ENCODE measurements at regions not wholly inside any gene's neighbourhood (a gene's known extent, or its start where the extent isn't known, plus 50 kb on each side); places are given as distances from the start of the nearest gene placed in this dataset.

DNA sequence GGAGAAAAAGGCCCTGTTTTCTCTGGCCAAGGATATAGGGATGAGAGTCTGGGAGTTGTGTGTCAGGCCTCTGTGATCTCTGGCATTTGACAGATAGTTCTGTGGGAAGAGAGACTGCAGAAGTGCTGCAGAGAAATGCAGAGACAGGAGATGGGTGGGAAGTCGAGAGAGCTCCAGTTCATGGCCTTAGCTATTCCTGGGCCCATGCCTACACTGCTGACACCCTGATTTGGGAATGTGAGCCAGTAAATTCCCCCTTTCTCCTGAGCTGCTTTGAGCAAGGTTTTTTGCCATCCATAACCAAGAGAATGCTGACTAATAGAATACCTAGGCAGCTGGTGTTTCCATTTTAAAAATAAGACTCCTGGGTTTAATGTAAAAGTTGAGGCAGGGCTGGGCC, 59.3 kb downstream of the EBLN2 start:
- H3K56ac ChIP-seq (replicated peaks; ENCODE audit: insufficient read length, low read depth, low read length) = no peak overlapping the region
- no peaks in the 10 kb centered on the region for H3K79me2 ChIP-seq (ENCODE audit: control insufficient read depth in 1 of 2, insufficient read depth in 2 of 2, low read length in 2 of 2)
- H2BK20ac ChIP-seq (ENCODE audit: low read length) = no peak overlapping the region
- H3K23ac ChIP-seq (ENCODE audit: insufficient read length) = no peak overlapping the region
- TF ChIP-seq SAP30 (IDR thresholded peaks at IDR 0.05; ENCODE audit: insufficient read depth, insufficient replicate concordance, low read length) = no peak
- TF ChIP-seq SIN3A (conservative IDR thresholded peaks at IDR 0.05 in 1 of 2, IDR thresholded peaks at IDR 0.05 in 1 of 2; ENCODE audit: low read depth in 1 of 2, low read length in 2 of 2) = no peak
- TF ChIP-seq EZH2 (IDR thresholded peaks at IDR 0.05; ENCODE audit: low read depth, low read length, severe bottlenecking) = no peak
- no peak overlapping the region for H3K27ac ChIP-seq (ENCODE audit: low read depth, low read length)
- no peak overlapping the region for H3K4me2 ChIP-seq (ENCODE audit: insufficient read depth in 1 of 2, low read depth in 2 of 2, low read length in 2 of 2)
- H2AFZ ChIP-seq (ENCODE audit: low read length) = no peak overlapping the region
- no peak overlapping the region for H3K14ac ChIP-seq (ENCODE audit: insufficient read length)
- no peak overlapping the region for H3K9ac ChIP-seq (replicated peaks in 1 of 4; ENCODE audit: extremely low read depth in 1 of 4, low read depth in 3 of 4, low read length in 3 of 4)
- 100% methylated on average over 1 of the region's 1 CpG; no CpG with 5 or more reads in 1 of the 2 experiments for WGBS, 2 experiments (ENCODE audit: extremely low coverage in 1 of 2, insufficient coverage in 1 of 2, insufficient read length in 1 of 2, insufficient replicate concordance in 2 of 2, low coverage in 1 of 2, low lambda C conversion rate in 2 of 2, missing lambda C conversion rate in 1 of 2)
- H4K8ac ChIP-seq (ENCODE audit: extremely low read depth, insufficient read depth, low read length) = no peak overlapping the region
- no peak overlapping the region for H2BK15ac ChIP-seq (ENCODE audit: low read length)
- H4K20me1 ChIP-seq (replicated peaks in 1 of 2; ENCODE audit: control insufficient read depth in 1 of 2, insufficient read depth in 2 of 2, low read length in 2 of 2) = no peaks in the 10 kb centered on the region
- H3K36me3 ChIP-seq (ENCODE audit: control insufficient read depth in 2 of 4, insufficient read depth in 4 of 4, low read length in 3 of 4) = no peaks in the 10 kb centered on the region
- FAIRE-seq (no peak), DNase-seq (ENCODE audit: low read depth in 1 of 2, low spot score in 2 of 2) (no peak)
- no peak overlapping the region for H3K4ac ChIP-seq (replicated peaks; ENCODE audit: insufficient read length, low read depth, low read length)
- no peaks in the 10 kb centered on the region for H3K9me3 ChIP-seq (ENCODE audit: insufficient read depth in 2 of 2, low read depth in 1 of 2, low read length in 1 of 2)
- POLR2A ChIA-PET (ENCODE audit: partially characterized antibody) = interaction anchor here (0.9 kb wide), 1 partner anchor 11 kb away, joined by 4 read pairs; no protein-coding TSS in a partner anchor
- no peak overlapping the region for H4K5ac ChIP-seq (ENCODE audit: insufficient read length, low read depth, low read length)
- no peaks in the 10 kb centered on the region for H3K4me1 ChIP-seq (replicated peaks in 1 of 4; ENCODE audit: control insufficient read depth in 3 of 4, insufficient read depth in 4 of 4, low read length in 3 of 4)
- H2BK5ac ChIP-seq (ENCODE audit: low read depth, low read length) = no peak overlapping the region
- H2BK120ac ChIP-seq (replicated peaks; ENCODE audit: low read depth, low read length) = no peak overlapping the region
- H3K18ac ChIP-seq (ENCODE audit: extremely low read depth, low read length) = no peak overlapping the region
- no peaks in the 10 kb centered on the region; a peak in 2 of 7 replicates for H3K27me3 ChIP-seq (replicated peaks in 1 of 4; ENCODE audit: control insufficient read depth in 3 of 4, extremely low read depth in 1 of 4, insufficient read depth in 3 of 4, low read length in 3 of 4)
- H3K79me1 ChIP-seq (ENCODE audit: low read depth, low read length) = no peaks in the 10 kb centered on the region
- H3K23me2 ChIP-seq (ENCODE audit: low read depth, low read length) = no peaks in the 10 kb centered on the region
- H2BK12ac ChIP-seq (ENCODE audit: low read depth, low read length) = no peak overlapping the region
- CTCF ChIA-PET (ENCODE audit: partially characterized antibody) = interaction anchor here (0.5 to 2.0 kb wide), 4 partner anchors 20 to 336 kb away, joined by 3 to 5 read pairs (median 4); no protein-coding TSS in a partner anchor
- no peak overlapping the region for H2AK5ac ChIP-seq (ENCODE audit: low read depth, low read length)
- H3K4me3 ChIP-seq (ENCODE audit: extremely low read depth in 1 of 4, insufficient read depth in 2 of 4, low read depth in 3 of 4, low read length in 4 of 4) = no peak overlapping the region
- no peak overlapping the region for H4K91ac ChIP-seq (replicated peaks; ENCODE audit: insufficient read length, low read length)
